ENCODE measurements at regions not wholly inside any gene's neighbourhood (a gene's known extent, or its start where the extent isn't known, plus 50 kb on each side); places are given as distances from the start of the nearest gene placed in this dataset.

GRCh38 chr2:104046466-104046865, 807.4 kb upstream of the POU3F3 start:
- TF ChIP-seq POLR2A (IDR thresholded peaks at IDR 0.05) = no peak
- TF ChIP-seq CTCF (IDR thresholded peaks at IDR 0.05) = no peak
